AG09319 (cell line): ENCODE measurements at regions not wholly inside any gene's neighbourhood (a gene's known extent, or its start where the extent isn't known, plus 50 kb on each side); places are given as distances from the start of the nearest gene placed in this dataset.

Experiments
- DNase-seq: peaks from one replicate; pipeline ENCODE4 v3.0.0-alpha.2; 2010; ENCODE audit warnings: low read depth; ENCODE audit errors: extremely low read depth
- CTCF ChIP-seq: IDR thresholded peaks from 2 replicates; pipeline ENCODE4 v1.5.1; 2011; ENCODE audit warnings: low read depth, mild to moderate bottlenecking, inconsistent platforms, low read length, moderate library complexity

- DNase-seq = no peak
- no peak for TF ChIP-seq CTCF
Observed at GRCh38 chr2:107112561-107112960, 226.6 kb upstream of the ST6GAL2 start.

- no peak for TF ChIP-seq CTCF
- DNase-seq = no peak
Observed at GRCh38 chr2:107128381-107128780, 242.4 kb upstream of the ST6GAL2 start.

GRCh38 chr2:107132070-107132469 is 246.1 kb upstream of the ST6GAL2 start:
- TF ChIP-seq CTCF = no peak
- DNase-seq = no peak

GRCh38 chr2:107132746-107133145 is 246.8 kb upstream of the ST6GAL2 start:
- no peak for DNase-seq
- TF ChIP-seq CTCF = no peak

- TF ChIP-seq CTCF = no peak
- DNase-seq = no peak
Observed at GRCh38 chr2:107133412-107133811, 247.4 kb upstream of the ST6GAL2 start.

GRCh38 chr2:107136733-107137132 is 250.8 kb upstream of the ST6GAL2 start:
- no peak for DNase-seq
- no peak for TF ChIP-seq CTCF

GRCh38 chr2:107137706-107138105 is 251.7 kb upstream of the ST6GAL2 start:
- DNase-seq = no peak
- no peak for TF ChIP-seq CTCF
